C4-2B (cell line): ENCODE measurements at regions not wholly inside any gene's neighbourhood (a gene's known extent, or its start where the extent isn't known, plus 50 kb on each side); places are given as distances from the start of the nearest gene placed in this dataset.

Experiments
- CTCF ChIP-seq: fragments of 450-650 bp; conservative IDR thresholded peaks from 2 replicates; pipeline ENCODE4 v1.5.1; 2017; ENCODE audit warnings: mild to moderate bottlenecking
- ZFX ChIP-seq: fragments of 450-650 bp; IDR thresholded peaks from 2 replicates; pipeline ENCODE4 v1.6.1; 2017

GRCh38 chr7:15977663-15978062, 291.2 kb upstream of the MEOX2 start:
- TF ChIP-seq CTCF = no peak
- no peak for TF ChIP-seq ZFX
